HFFc6 (cell line): ENCODE measurements at regions not wholly inside any gene's neighbourhood (a gene's known extent, or its start where the extent isn't known, plus 50 kb on each side); places are given as distances from the start of the nearest gene placed in this dataset.

Source experiments
- DNase-seq: peaks from one replicate; pipeline ENCODE4 v3.0.0-alpha.2; 2018
- H3K27ac Mint-ChIP-seq: 2 replicates; pipeline ENCODE4 v1.8.0; 2020; ENCODE audit warnings: mild to moderate bottlenecking, mixed read lengths
- H3K27me3 Mint-ChIP-seq: 2 replicates; pipeline ENCODE4 v1.8.0; 2021; ENCODE audit warnings: mild to moderate bottlenecking, moderate library complexity, mixed read lengths; ENCODE audit not compliant: insufficient read depth
- H3K36me3 Mint-ChIP-seq: 2 replicates; pipeline ENCODE4 v1.8.0; 2021; ENCODE audit warnings: low read depth, mixed read lengths
- H3K4me1 Mint-ChIP-seq: 2 replicates; pipeline ENCODE4 v1.8.0; 2020; ENCODE audit warnings: low read depth, mixed read lengths
- H3K4me3 Mint-ChIP-seq: 2 replicates; pipeline ENCODE4 v1.8.0; 2020; ENCODE audit warnings: mild to moderate bottlenecking, moderate library complexity, mixed read lengths
- H3K9me3 Mint-ChIP-seq: 2 replicates; pipeline ENCODE4 v1.8.0; 2020; ENCODE audit warnings: mild to moderate bottlenecking, mixed read lengths
- TF ChIP-seq, protein P1 (sequence below): fragments of 200-600 bp; sonication (generic); IDR thresholded peaks from 2 replicates; pipeline ENCODE4 v1.5.0; 2021; ENCODE audit warnings: antibody characterized with exemption, mild to moderate bottlenecking

DNA sequence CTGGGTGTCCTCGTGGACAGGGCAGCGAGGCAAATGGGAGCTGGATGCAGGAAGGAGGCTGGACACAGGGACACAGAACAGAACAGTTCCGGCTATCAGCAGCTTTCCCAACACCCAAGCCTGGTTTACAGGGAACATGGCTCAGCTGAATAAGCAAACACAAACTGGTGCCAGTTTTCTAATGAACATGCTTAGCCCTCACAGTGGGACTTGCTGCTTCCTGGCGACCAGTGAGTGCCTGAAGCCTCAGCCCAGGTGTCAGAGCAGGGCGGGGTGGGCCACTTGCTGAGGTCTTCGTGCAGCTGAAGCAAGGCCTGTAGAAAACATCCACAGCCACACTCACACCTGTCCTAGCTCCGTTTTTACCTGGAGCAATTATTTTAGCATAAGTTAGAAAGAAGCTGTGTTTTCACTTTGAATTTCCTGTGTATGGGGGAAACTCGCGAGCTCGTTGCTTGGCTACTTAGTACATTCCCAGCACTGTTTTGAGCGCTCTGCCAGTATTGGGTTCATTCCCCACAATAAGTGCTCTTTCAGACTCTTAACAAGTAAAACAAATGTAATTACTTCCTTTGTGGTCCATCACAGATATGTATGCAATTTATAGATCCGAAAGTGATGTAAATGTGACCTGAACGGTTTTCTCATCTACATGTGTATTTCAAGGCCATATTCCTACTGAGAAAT, 261.2 kb upstream of the SHH start:
- Mint-ChIP-seq H3K4me1 (no peaks in the 10 kb centered on the region), H3K27ac (no peak overlapping the region), H3K4me3 (no peak overlapping the region), H3K9me3 (peaks cover 81% of the 10 kb centered on the region), H3K27me3 (peaks cover 4% of the 10 kb centered on the region), H3K36me3 (peaks cover 6% of the 10 kb centered on the region; the same call in 1 of the 2 replicates)
- no peak for DNase-seq
- TF ChIP-seq, protein P1, sequence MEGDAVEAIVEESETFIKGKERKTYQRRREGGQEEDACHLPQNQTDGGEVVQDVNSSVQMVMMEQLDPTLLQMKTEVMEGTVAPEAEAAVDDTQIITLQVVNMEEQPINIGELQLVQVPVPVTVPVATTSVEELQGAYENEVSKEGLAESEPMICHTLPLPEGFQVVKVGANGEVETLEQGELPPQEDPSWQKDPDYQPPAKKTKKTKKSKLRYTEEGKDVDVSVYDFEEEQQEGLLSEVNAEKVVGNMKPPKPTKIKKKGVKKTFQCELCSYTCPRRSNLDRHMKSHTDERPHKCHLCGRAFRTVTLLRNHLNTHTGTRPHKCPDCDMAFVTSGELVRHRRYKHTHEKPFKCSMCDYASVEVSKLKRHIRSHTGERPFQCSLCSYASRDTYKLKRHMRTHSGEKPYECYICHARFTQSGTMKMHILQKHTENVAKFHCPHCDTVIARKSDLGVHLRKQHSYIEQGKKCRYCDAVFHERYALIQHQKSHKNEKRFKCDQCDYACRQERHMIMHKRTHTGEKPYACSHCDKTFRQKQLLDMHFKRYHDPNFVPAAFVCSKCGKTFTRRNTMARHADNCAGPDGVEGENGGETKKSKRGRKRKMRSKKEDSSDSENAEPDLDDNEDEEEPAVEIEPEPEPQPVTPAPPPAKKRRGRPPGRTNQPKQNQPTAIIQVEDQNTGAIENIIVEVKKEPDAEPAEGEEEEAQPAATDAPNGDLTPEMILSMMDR: no peak

DNA sequence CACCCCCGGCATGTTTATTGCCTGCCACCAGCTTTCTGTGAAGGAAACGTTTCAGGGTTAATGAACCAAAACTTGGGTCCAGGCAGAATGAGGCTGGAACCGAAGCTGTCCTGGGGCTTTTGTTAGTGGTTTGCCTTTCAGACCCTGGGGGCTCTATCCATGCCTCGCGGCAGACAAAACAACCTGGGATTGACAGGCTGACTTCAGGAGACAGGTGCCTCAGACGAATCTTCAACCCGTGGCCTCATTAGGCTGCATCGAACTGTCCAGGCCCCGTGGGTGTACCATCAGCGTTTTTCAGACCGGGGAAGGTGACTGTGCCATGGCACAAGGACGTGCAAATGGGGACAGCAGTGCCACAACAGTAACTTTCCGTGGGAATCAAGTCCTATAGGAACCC, 259.3 kb upstream of the SHH start:
- Mint-ChIP-seq H3K36me3 (peaks cover 14% of the 10 kb centered on the region), H3K9me3 (peaks cover 83% of the 10 kb centered on the region), H3K4me3 (no peak overlapping the region), H3K27me3 (peaks cover 4% of the 10 kb centered on the region), H3K4me1 (no peaks in the 10 kb centered on the region), H3K27ac (no peak overlapping the region)
- TF ChIP-seq, protein P1: no peak
- no peak for DNase-seq

DNA sequence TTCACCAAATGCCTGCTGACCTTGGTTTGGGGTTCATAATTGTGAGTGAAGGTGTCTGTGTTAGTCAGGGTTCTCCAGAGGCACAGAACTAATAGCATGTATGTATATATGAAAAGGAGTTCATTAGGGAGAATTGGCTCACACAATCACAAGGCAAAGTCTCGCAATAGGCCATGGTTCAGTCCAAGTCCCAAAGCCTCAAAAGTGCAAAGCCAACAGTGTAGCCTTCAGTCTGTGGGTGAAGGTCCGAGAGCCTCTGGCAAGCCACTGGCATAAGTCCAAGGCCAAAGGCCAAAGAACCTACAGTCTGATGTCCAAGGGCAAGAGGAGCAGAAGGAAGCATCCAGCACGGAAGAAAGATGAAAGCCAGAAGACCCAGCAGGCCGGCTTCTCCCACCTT, 257.6 kb upstream of the SHH start:
- H3K9me3 Mint-ChIP-seq: peaks cover 84% of the 10 kb centered on the region
- TF ChIP-seq, protein P1: no peak
- H3K4me3 Mint-ChIP-seq: no peak overlapping the region
- peaks cover 16% of the 10 kb centered on the region for H3K36me3 Mint-ChIP-seq
- H3K4me1 Mint-ChIP-seq: no peaks in the 10 kb centered on the region
- no peak overlapping the region for H3K27ac Mint-ChIP-seq
- peaks cover 2% of the 10 kb centered on the region for H3K27me3 Mint-ChIP-seq
- DNase-seq: no peak

DNA sequence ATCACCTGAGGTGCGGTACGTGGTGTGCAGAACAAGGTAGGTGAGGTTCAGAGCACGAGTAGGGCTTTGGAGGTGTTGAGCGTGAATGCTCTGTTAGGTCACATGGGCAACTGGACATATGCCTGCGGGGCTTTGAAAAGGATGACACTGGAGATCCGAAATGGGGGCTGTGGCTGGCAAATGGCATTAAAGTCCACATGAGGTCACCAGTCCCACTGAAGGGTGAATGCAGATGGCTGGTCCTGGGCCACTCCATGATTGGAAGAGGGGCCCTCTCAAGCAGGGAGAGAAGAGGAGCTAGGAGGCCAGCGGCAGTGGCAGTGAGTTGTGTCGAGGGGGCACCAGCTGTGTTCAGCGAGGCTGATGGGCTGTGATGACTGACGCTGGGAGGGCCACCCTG, 254.9 kb upstream of the SHH start:
- DNase-seq: no peak
- H3K4me1 Mint-ChIP-seq: no peaks in the 10 kb centered on the region
- peaks cover 90% of the 10 kb centered on the region for H3K9me3 Mint-ChIP-seq
- H3K36me3 Mint-ChIP-seq: peaks cover 21% of the 10 kb centered on the region
- H3K27me3 Mint-ChIP-seq: no peaks in the 10 kb centered on the region; the same call in 1 of the 2 replicates
- H3K4me3 Mint-ChIP-seq: no peak overlapping the region
- TF ChIP-seq, protein P1: no peak
- no peak overlapping the region for H3K27ac Mint-ChIP-seq

GRCh38 chr7:156065400-156065799, 253.1 kb upstream of the SHH start:
- Mint-ChIP-seq H3K4me1 (no peaks in the 10 kb centered on the region), H3K4me3 (no peak overlapping the region), H3K36me3 (peaks cover 32% of the 10 kb centered on the region), H3K27ac (no peak overlapping the region), H3K9me3 (peaks cover 93% of the 10 kb centered on the region), H3K27me3 (no peaks in the 10 kb centered on the region; the same call in 1 of the 2 replicates)
- DNase-seq: no peak
- TF ChIP-seq, protein P1: no peak
